ENCODE measurements at regions not wholly inside any gene's neighbourhood (a gene's known extent, or its start where the extent isn't known, plus 50 kb on each side); places are given as distances from the start of the nearest gene placed in this dataset.
"Not testable (repeated sequence)": the region's sequence is repeated elsewhere in the genome, so short reads cannot be mapped to it uniquely, and the experiment has no call there.

DNA sequence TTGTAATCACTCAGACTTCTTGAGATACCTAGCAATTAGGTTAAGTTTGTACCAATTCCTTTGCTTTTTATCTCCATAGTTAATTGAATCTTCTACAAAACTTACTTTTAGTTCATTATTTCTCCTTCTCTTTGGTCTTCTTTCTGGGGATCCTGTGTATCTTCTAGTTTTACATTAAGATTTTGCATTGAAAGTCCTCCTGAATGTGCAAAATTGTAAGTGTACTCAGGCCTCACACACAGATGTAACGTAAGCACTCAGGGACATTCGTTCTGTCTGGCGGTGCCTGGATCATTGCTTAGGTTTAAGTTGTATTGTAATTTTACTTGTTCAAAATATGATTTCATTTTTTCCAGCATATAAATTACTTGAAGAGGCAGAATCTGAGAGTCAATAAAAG lies 222.6 kb upstream of the CPHXL start:
- Histone ChIP-seq H3K9me3 (no peaks in the 10 kb centered on the region), H3K36me3 (no peaks in the 10 kb centered on the region), H3K27ac (no peak overlapping the region), H3K4me3 (no peak overlapping the region), H3K27me3 (no peaks in the 10 kb centered on the region), H3K4me1 (no peaks in the 10 kb centered on the region)
- no peak for DNase-seq (ENCODE audit: low spot score)
- TF ChIP-seq, protein P1, sequence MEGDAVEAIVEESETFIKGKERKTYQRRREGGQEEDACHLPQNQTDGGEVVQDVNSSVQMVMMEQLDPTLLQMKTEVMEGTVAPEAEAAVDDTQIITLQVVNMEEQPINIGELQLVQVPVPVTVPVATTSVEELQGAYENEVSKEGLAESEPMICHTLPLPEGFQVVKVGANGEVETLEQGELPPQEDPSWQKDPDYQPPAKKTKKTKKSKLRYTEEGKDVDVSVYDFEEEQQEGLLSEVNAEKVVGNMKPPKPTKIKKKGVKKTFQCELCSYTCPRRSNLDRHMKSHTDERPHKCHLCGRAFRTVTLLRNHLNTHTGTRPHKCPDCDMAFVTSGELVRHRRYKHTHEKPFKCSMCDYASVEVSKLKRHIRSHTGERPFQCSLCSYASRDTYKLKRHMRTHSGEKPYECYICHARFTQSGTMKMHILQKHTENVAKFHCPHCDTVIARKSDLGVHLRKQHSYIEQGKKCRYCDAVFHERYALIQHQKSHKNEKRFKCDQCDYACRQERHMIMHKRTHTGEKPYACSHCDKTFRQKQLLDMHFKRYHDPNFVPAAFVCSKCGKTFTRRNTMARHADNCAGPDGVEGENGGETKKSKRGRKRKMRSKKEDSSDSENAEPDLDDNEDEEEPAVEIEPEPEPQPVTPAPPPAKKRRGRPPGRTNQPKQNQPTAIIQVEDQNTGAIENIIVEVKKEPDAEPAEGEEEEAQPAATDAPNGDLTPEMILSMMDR (IDR thresholded peaks at IDR 0.05): no peak

DNA sequence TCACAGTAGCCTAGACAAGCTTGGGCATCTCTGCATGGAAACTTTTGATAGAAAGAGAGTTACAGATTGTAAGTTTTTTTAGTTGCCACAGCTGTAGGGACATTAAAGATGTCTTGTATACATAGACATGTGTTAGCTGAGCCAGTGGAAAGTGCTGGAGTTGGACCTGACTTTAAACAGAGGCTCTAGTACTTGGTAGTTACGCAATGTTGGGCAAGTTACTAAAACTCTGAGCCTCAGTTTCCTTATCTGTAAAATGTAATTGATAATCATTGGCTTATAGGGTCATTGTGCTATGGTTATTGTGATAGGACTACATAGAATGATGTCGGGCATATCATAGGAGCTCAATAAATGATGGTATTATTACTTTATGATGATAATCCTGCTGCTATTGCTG lies 225.8 kb upstream of the CPHXL start:
- no peak overlapping the region for H3K4me3 ChIP-seq
- no peak overlapping the region for H3K27ac ChIP-seq
- H3K27me3 ChIP-seq: no peaks in the 10 kb centered on the region
- H3K36me3 ChIP-seq: no peaks in the 10 kb centered on the region
- DNase-seq (ENCODE audit: low spot score): no peak
- H3K4me1 ChIP-seq: no peaks in the 10 kb centered on the region
- H3K9me3 ChIP-seq: no peaks in the 10 kb centered on the region
- TF ChIP-seq, protein P1 (IDR thresholded peaks at IDR 0.05): no peak

DNA sequence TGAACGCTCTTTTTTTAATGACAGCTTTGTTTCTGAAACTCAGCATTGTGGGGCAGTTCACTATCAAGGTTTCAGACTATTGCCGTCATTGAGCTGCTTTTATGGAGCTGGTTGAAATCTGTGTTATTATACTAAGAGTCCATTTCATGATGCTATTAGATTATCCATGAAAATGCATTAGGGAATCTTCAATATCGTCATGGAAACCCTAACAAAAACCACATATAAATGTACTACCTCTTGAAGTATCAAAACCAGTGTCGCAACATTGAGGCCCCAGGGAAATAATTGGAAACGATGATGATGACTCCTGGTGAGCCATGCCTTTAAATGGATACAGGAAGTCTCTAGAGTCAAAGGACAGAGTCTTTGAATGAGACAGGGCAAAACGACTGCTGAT lies 231.6 kb upstream of the CPHXL start:
- H3K4me3 ChIP-seq: no peak overlapping the region
- H3K36me3 ChIP-seq: no peaks in the 10 kb centered on the region
- H3K9me3 ChIP-seq: no peaks in the 10 kb centered on the region
- no peak overlapping the region for H3K27ac ChIP-seq
- TF ChIP-seq, protein P1 (IDR thresholded peaks at IDR 0.05): no peak
- DNase-seq (ENCODE audit: low spot score): no peak
- H3K27me3 ChIP-seq: no peaks in the 10 kb centered on the region
- no peaks in the 10 kb centered on the region for H3K4me1 ChIP-seq

DNA sequence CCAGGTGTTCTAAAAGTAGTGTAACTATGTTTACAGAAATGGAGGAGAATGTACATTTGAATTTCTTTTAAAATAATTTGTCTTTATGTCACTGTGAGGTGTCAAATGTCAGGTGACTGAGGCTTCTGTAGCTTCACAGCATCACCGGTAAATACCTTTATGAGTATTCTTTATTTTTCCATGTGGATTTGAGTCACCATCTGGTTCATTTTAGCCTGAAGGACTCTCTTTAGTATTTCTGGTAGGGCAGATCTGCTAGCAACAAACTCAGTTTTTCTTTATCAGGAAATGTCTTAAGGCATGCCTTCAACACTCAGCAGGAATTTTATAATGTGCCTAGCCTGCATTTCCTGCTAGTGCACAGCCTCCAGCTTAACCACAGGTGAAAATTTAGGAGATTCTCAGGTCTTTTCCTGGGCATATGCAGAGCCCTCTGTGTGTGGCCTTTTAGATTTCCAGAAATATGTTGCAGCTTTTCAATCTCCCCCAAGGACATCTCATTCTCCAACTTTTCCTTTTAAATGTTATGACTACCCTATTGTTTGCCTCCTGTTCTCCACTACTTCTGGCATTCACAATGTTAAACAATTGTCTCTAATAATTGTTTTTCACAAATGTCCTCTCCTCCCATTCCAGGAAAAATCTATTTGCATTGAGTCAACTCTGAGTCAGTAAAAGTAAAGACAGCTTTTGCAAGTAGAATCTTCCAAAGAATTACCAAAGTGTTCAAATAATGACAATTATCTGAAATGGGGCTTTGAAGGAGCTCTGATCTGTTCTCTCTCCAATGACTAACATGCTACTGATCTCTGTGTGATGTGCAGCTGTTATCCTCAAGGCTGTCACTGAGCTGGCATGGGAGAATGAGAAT lies 239.4 kb upstream of the CPHXL start:
- no peak for DNase-seq (ENCODE audit: low spot score)
- Histone ChIP-seq H3K9me3 (no peaks in the 10 kb centered on the region), H3K36me3 (no peaks in the 10 kb centered on the region), H3K4me3 (no peak overlapping the region), H3K27ac (no peak overlapping the region), H3K27me3 (no peaks in the 10 kb centered on the region), H3K4me1 (no peaks in the 10 kb centered on the region)
- TF ChIP-seq, protein P1 (IDR thresholded peaks at IDR 0.05): no peak

DNA sequence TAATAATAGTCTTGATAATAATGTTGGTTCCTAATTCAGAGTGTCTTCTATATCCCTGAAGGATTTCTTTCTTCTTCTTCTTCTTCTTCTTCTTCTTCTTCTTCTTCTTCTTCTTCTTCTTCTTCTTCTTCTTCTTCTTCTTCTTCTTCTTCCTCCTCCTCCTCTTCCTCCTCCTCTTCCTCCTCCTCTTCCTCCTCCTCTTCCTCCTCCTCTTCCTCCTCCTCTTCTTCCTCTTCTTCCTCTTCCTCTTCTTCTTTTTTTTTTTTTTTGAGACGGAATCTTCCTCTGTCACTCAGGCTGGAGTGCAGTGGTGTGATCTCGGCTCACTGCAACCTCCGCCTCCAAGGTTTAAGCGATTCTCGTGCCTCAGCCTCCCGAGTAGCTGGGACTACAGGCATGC lies 242.8 kb upstream of the CPHXL start:
- not testable (repeated sequence) for H3K4me1 ChIP-seq; H3K27ac ChIP-seq; H3K36me3 ChIP-seq; DNase-seq (ENCODE audit: low spot score); H3K4me3 ChIP-seq; H3K9me3 ChIP-seq; H3K27me3 ChIP-seq

DNA sequence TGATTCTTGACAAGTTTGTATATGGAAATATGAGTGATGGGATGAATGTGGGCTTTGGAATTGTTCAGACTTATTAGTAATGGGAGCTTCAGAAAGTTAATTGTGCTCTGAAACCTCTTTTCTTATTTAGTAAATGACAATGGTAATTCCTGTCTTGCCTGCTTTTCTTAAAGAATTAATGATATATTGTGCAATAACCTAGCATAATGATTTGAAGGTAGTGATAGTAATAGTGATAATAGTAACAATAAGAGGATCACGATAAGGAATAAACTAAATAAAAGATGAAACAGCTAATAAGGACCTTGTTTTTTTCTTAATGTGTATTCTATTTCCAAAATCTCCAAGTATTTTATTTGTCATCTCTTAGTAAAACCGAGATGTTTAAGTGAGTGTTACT lies 245.0 kb upstream of the CPHXL start:
- Histone ChIP-seq H3K36me3 (no peaks in the 10 kb centered on the region), H3K27me3 (no peaks in the 10 kb centered on the region), H3K27ac (no peak overlapping the region), H3K4me1 (no peaks in the 10 kb centered on the region), H3K9me3 (no peaks in the 10 kb centered on the region), H3K4me3 (no peak overlapping the region)
- TF ChIP-seq, protein P1 (IDR thresholded peaks at IDR 0.05): no peak
- DNase-seq (ENCODE audit: low spot score): no peak
